SHP77 (cell line): ENCODE measurements at regions not wholly inside any gene's neighbourhood (a gene's known extent, or its start where the extent isn't known, plus 50 kb on each side); places are given as distances from the start of the nearest gene placed in this dataset.
"Not testable (repeated sequence)": the region's sequence is repeated elsewhere in the genome, so short reads cannot be mapped to it uniquely, and the experiment has no call there.

Experiments used
- DNase-seq, 2 experiments: peaks; one replicate each; lab custom pipeline; 2025; lab: John Stamatoyannopoulos, UW

- no peak for DNase-seq
Measured at GRCh38 chr5:158061451-158061850, 202.5 kb upstream of the CLINT1 start.

GRCh38 chr5:158060212-158060611 is 201.3 kb upstream of the CLINT1 start:
- DNase-seq, result no peak

- DNase-seq, result no peak
Measured at GRCh38 chr5:158058208-158059120, 199.5 kb upstream of the CLINT1 start.

- DNase-seq, result no peak
Measured at GRCh38 chr5:158056130-158056825, 197.3 kb upstream of the CLINT1 start.

GRCh38 chr5:158055111-158055501 is 196.2 kb upstream of the CLINT1 start:
- no peak for DNase-seq

- no peak for DNase-seq
Measured at GRCh38 chr5:158054223-158055110, 195.5 kb upstream of the CLINT1 start.

- DNase-seq, result no peak
Measured at GRCh38 chr5:158051036-158051435, 192.1 kb upstream of the CLINT1 start.

- DNase-seq, result no peak
Measured at GRCh38 chr5:158050421-158050820, 191.5 kb upstream of the CLINT1 start.

- no peak for DNase-seq
Measured at GRCh38 chr5:158049459-158049858, 190.5 kb upstream of the CLINT1 start.

- DNase-seq, result no peak
Measured at GRCh38 chr5:158045696-158046095, 186.8 kb upstream of the CLINT1 start.

GRCh38 chr5:158039911-158040347 is 181.0 kb upstream of the CLINT1 start:
- DNase-seq, result no peak

GRCh38 chr5:158039441-158039840 is 180.5 kb upstream of the CLINT1 start:
- no peak for DNase-seq

GRCh38 chr5:158036983-158037595 is 178.1 kb upstream of the CLINT1 start:
- DNase-seq, result not testable (repeated sequence)

GRCh38 chr5:158034586-158034985 is 175.6 kb upstream of the CLINT1 start:
- not testable (repeated sequence) for DNase-seq

GRCh38 chr5:158033724-158034123 is 174.8 kb upstream of the CLINT1 start:
- no peak for DNase-seq

- no peak for DNase-seq
Measured at GRCh38 chr5:158033076-158033475, 174.1 kb upstream of the CLINT1 start.

GRCh38 chr5:158032246-158032645 is 173.3 kb upstream of the CLINT1 start:
- DNase-seq, result no peak

GRCh38 chr5:158027806-158028775 is 169.1 kb upstream of the CLINT1 start:
- no peak for DNase-seq

GRCh38 chr5:158026304-158027031 is 167.5 kb upstream of the CLINT1 start:
- no peak for DNase-seq

- DNase-seq, result no peak
Measured at GRCh38 chr5:158023266-158023665, 164.3 kb upstream of the CLINT1 start.
